Adrenal gland (tissue), 9 donors: ENCODE measurements at regions not wholly inside any gene's neighbourhood (a gene's known extent, or its start where the extent isn't known, plus 50 kb on each side); places are given as distances from the start of the nearest gene placed in this dataset.

Experiments used
- DNase-seq, 7 donors: peaks; one replicate each; pipeline ENCODE4 v3.0.0-alpha.2; 2019 to 2020
- H3K27ac ChIP-seq, 5 donors: fragments of 200-600 bp; sonication (generic) in 4 of 5; 1 replicate in 3 of 5; 2 replicates in 2 of 5; pipeline versions ENCODE4 v1.5.1 to v1.8.0; 2016 to 2020; ENCODE audit warnings: mild to moderate bottlenecking in 1 of 5
- H3K27me3 ChIP-seq: fragments of 200-600 bp; 2 replicates; pipeline ENCODE4 v1.8.0; 2021
- H3K36me3 ChIP-seq, 2 donors: fragments of 200-600 bp; replicated peaks in 1 of 2; 1 replicate in 1 of 2; 2 replicates in 1 of 2; pipeline versions ENCODE4 v1.5.1 to v1.8.0; 2018 to 2022
- H3K4me1 ChIP-seq, 2 donors: fragments of 200-600 bp; replicated peaks in 1 of 2; 1 replicate in 1 of 2; 2 replicates in 1 of 2; pipeline versions ENCODE4 v1.5.1 to v1.8.0; 2018 to 2021
- H3K4me3 ChIP-seq, 4 donors: fragments of 200-600 bp; sonication (generic) in 3 of 4; one replicate each; pipeline ENCODE4 v1.5.1; 2016 to 2018
- H3K9me3 ChIP-seq, 3 donors: fragments of 200-600 bp; sonication (generic) in 1 of 3; replicated peaks in 1 of 3; 1 replicate in 2 of 3; 2 replicates in 1 of 3; pipeline versions ENCODE4 v1.5.1 to v1.8.0; 2016 to 2021
- POLR2A ChIP-seq, 2 donors: fragments of 450-650 bp; IDR thresholded peaks; one replicate each; pipeline ENCODE4 v1.6.1; 2017; ENCODE audit warnings: antibody characterized with exemption in 2 of 2, mild to moderate bottlenecking in 2 of 2, moderate library complexity in 1 of 2
- WGBS, 4 donors: extraction: QIAGEN DNeasy Blood & Tissue Kit in 2 of 4; methylation state at CpG; one replicate each; pipeline versions ENCODE4 v1.1.5 to v1.1.7; 2013 to 2017; 5-methylcytosine and 5-hydroxymethylcytosine counted together
- intact Hi-C, 2 donors: fragments of 100-400 bp; cut with DNase I; formaldehyde crosslinking; loops; one replicate each; pipeline versions ENCODE4 v1.14.1 to v1.15.0; 2022 to 2023
- TF ChIP-seq, protein P1 (sequence below), 6 experiments: fragments of 450-650 bp in 4 of 6; fragments of 200-600 bp in 2 of 6; sonication (generic) in 1 of 6; IDR thresholded peaks; 1 replicate in 5 of 6; 2 replicates in 1 of 6; pipeline versions ENCODE4 v1.5.1 to v1.8.0; 2016 to 2021; ENCODE audit warnings: antibody characterized with exemption in 6 of 6, mild to moderate bottlenecking in 2 of 6, moderate library complexity in 1 of 6
- donor health status: healthy with polysubstance abuse.
- donor health status: Bipolar disorder and iron deficiency.
- donor health status: DM: yes; HTN: yes; CAD: no.
- donor health status: DM: no; HTN: no; CAD: no.
- donor health status: DM: no; HTN: no; CAD: no.

DNA sequence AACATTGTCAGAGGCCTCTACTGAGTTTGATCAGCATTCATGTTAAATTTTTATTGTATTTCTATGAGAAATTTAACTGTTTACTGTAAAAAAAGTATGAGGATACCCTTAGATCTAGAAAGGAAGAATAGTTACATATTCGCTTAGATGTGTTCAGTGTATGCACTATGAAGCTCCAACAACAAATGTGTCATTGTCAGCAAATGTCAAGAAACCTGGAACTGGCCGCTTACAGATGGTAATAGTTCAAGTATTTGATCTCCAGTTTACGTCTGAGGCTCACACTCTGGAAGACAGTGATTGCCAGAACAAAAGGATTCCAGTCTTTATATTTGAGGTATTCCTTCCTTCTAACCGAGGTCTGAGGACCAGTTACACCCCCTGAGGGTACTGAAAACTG lies 921.2 kb upstream of the LRRTM1 start:
- Histone ChIP-seq H3K27me3 (no peaks in the 10 kb centered on the region), H3K4me3 (no peak overlapping the region), H3K36me3 (no peaks in the 10 kb centered on the region), H3K9me3 (no peaks in the 10 kb centered on the region), H3K27ac (no peak overlapping the region), H3K4me1 (no peaks in the 10 kb centered on the region)
- WGBS, 4 donors = 52 to 64% (median 60%) methylated on average over 4 of the region's 4 CpGs
- DNase-seq = no peak
- TF ChIP-seq POLR2A (IDR thresholded peaks at IDR 0.05) = no peak
- intact Hi-C loops = no loop called here

DNA sequence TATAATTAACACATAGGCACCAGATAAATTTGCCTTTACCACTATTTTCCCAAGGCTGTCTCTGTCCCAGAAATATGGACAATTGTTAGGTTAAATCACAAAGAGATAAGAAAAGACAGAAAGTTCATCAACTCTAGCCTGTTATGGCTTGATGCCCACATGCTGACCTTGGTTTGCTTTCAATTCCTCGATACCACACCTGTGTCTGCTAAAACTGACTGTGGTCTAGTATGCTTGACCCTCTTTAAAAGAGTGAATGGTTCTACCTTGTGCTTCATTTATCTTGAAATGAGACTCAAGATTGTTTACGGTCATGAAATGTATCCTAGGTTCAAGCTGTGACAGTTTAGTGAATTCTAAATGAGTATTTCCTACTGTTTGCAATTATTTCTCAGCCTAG lies 909.0 kb upstream of the LRRTM1 start:
- WGBS, 4 donors = 46 to 53% (median 51%) methylated on average over 2 of the region's 2 CpGs

DNA sequence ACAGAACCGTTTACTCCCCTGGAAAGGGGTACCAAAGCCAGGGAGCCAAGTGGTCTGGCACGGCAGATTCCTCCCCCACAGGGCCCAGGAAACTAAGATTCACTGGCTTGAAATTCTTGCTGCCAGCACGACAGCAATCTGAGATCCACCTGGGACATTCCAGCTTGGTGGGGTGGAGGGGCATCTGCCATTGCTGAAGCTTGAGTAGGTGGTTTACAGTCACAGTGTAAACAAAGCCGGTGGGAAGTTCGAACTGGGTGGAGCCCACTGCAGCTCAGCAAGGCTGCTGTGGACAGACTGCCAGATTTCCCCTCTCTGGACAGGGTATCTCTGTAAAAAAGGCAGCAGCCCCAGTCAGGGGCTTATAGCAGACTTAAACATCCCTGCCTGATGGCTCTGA lies 901.7 kb upstream of the LRRTM1 start:
- H3K27me3 ChIP-seq = no peaks in the 10 kb centered on the region
- no peaks in the 10 kb centered on the region for H3K36me3 ChIP-seq
- intact Hi-C loops = no loop called here
- no peak overlapping the region for H3K4me3 ChIP-seq
- WGBS, 4 donors = 67 to 80% (median 68%) methylated on average over 4 to 5 of the region's 5 CpGs
- H3K9me3 ChIP-seq = no peaks in the 10 kb centered on the region
- no peak overlapping the region for H3K27ac ChIP-seq
- TF ChIP-seq POLR2A (IDR thresholded peaks at IDR 0.05) = no peak
- TF ChIP-seq, protein P1, sequence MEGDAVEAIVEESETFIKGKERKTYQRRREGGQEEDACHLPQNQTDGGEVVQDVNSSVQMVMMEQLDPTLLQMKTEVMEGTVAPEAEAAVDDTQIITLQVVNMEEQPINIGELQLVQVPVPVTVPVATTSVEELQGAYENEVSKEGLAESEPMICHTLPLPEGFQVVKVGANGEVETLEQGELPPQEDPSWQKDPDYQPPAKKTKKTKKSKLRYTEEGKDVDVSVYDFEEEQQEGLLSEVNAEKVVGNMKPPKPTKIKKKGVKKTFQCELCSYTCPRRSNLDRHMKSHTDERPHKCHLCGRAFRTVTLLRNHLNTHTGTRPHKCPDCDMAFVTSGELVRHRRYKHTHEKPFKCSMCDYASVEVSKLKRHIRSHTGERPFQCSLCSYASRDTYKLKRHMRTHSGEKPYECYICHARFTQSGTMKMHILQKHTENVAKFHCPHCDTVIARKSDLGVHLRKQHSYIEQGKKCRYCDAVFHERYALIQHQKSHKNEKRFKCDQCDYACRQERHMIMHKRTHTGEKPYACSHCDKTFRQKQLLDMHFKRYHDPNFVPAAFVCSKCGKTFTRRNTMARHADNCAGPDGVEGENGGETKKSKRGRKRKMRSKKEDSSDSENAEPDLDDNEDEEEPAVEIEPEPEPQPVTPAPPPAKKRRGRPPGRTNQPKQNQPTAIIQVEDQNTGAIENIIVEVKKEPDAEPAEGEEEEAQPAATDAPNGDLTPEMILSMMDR (IDR thresholded peaks at IDR 0.05) = no peak
- H3K4me1 ChIP-seq = no peaks in the 10 kb centered on the region
- DNase-seq = no peak

More for the DNA sequence above, 909.0 kb upstream of the LRRTM1 start:
- Histone ChIP-seq H3K4me3 (no peak overlapping the region), H3K36me3 (no peaks in the 10 kb centered on the region), H3K9me3 (peaks cover 0 to 10% (median 0%) of the 10 kb centered on the region in 3 donors), H3K27ac (no peak overlapping the region), H3K27me3 (no peaks in the 10 kb centered on the region), H3K4me1 (no peaks in the 10 kb centered on the region)
- TF ChIP-seq, protein P1 (IDR thresholded peaks at IDR 0.05) = no peak
- TF ChIP-seq POLR2A (IDR thresholded peaks at IDR 0.05) = no peak
- intact Hi-C loops = no loop called here
- no peak for DNase-seq

DNA sequence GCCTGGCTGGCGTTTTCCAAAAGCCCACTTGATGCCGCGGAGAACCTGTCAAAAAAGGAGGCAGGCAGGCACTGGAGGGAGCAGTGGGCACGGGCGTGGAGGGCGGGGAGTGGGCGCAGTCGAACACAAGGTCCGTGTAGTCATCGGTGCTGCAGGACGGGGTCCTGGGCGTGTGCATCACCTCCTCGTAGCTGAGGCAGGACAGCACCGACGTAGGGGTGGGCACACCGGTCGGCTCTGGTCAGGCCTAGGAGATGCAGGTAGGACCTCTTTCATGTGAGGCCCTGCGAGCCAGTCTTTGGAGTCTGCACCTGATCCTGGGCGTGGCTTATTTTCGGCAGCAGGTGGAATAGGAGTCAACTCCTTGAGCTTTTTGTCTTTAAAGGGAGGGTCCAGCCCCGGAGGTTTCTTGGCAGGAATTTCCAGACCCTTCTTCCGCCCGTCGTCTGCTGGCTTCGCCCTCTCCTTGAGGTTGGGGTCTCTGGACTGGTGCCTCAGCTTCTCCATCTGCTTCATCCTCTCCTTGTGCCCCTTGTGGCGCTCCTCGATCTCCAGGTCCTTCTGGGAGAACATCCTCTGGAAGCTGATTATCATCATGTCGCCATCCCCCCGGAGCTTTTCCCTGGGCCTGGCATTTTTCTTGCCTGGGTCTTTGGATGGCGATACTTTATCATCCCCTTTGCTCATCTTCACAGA lies 892.5 kb upstream of the LRRTM1 start:
- Histone ChIP-seq H3K27ac (no peak overlapping the region), H3K27me3 (no peaks in the 10 kb centered on the region), H3K4me1 (no peaks in the 10 kb centered on the region), H3K9me3 (no peaks in the 10 kb centered on the region), H3K36me3 (no peaks in the 10 kb centered on the region), H3K4me3 (no peak overlapping the region)
- intact Hi-C loops = no loop called here
- DNase-seq = no peak
- 91 to 93% (median 92%) methylated on average over 19 to 30 of the region's 30 CpGs for WGBS, 4 donors
- TF ChIP-seq, protein P1 (IDR thresholded peaks at IDR 0.05) = no peak
- TF ChIP-seq POLR2A (IDR thresholded peaks at IDR 0.05) = no peak

DNA sequence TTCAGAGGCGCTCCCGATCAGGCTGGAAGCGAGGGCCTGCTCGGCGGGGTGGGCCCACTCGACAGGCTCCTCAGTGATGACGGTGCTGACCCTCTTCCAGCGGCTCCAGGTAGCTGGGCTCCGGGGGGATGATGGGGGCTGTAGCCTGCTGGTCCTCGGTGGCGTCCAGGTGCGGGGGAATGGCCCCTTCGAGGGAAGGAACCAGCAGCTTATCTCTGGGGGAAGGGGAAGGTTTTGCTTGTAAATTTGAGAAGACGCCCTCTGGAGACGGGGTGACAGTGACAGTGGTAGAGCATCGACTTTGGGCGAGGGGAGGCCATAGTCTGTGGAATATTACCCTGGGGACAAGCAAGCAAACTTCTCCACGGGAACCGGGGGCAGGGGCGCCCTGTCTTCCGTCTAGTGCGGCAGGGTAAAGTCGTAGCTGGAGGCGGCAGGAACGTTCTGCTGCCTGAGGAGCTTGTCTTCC lies 891.9 kb upstream of the LRRTM1 start:
- Histone ChIP-seq H3K4me3 (no peak overlapping the region), H3K4me1 (no peaks in the 10 kb centered on the region), H3K9me3 (no peaks in the 10 kb centered on the region), H3K27ac (no peak overlapping the region), H3K36me3 (no peaks in the 10 kb centered on the region), H3K27me3 (no peaks in the 10 kb centered on the region)
- intact Hi-C loops = no loop called here
- no peak for DNase-seq
- 92 to 93% (median 92%) methylated on average over 24 to 25 of the region's 25 CpGs for WGBS, 4 donors
- TF ChIP-seq, protein P1 (IDR thresholded peaks at IDR 0.05) = no peak
- TF ChIP-seq POLR2A (IDR thresholded peaks at IDR 0.05) = no peak
